ENCODE measurements at regions not wholly inside any gene's neighbourhood (a gene's known extent, or its start where the extent isn't known, plus 50 kb on each side); places are given as distances from the start of the nearest gene placed in this dataset.
"Not testable (repeated sequence)": the region's sequence is repeated elsewhere in the genome, so short reads cannot be mapped to it uniquely, and the experiment has no call there.

- DNase-seq, result no peak
Observed at GRCh38 chr12:38016602-38017001, 300.0 kb upstream of the ALG10B start.

- no peak for DNase-seq
Observed at GRCh38 chr12:38025916-38026315, 290.7 kb upstream of the ALG10B start.

GRCh38 chr12:38053113-38053512, 263.5 kb upstream of the ALG10B start:
- DNase-seq, result no peak

GRCh38 chr12:38053655-38054464, 262.7 kb upstream of the ALG10B start:
- no peak for DNase-seq

- DNase-seq, result no peak
Observed at GRCh38 chr12:38056701-38057689, 259.6 kb upstream of the ALG10B start.

GRCh38 chr12:38099686-38100085, 216.9 kb upstream of the ALG10B start:
- DNase-seq, result no peak

- no peak for DNase-seq
Observed at GRCh38 chr12:38101753-38102152, 214.8 kb upstream of the ALG10B start.

- DNase-seq, result no peak
Observed at GRCh38 chr12:38102197-38102596, 214.4 kb upstream of the ALG10B start.

GRCh38 chr12:38110026-38110699, 206.4 kb upstream of the ALG10B start:
- no peak for DNase-seq

- DNase-seq, result no peak
Observed at GRCh38 chr12:38113991-38114390, 202.6 kb upstream of the ALG10B start.

- no peak for DNase-seq
Observed at GRCh38 chr12:38116968-38117367, 199.6 kb upstream of the ALG10B start.

GRCh38 chr12:38118632-38119031, 197.9 kb upstream of the ALG10B start:
- DNase-seq, result no peak

GRCh38 chr12:38120438-38120837, 196.1 kb upstream of the ALG10B start:
- DNase-seq, result no peak

- not testable (repeated sequence) for DNase-seq
Observed at GRCh38 chr12:38123028-38123427, 193.5 kb upstream of the ALG10B start.

- no peak for DNase-seq
Observed at GRCh38 chr12:38123566-38124246, 192.9 kb upstream of the ALG10B start.

GRCh38 chr12:38124247-38125012, 192.1 kb upstream of the ALG10B start:
- DNase-seq, result no peak

- no peak for DNase-seq
Observed at GRCh38 chr12:38132139-38132538, 184.4 kb upstream of the ALG10B start.

GRCh38 chr12:38137287-38137686, 179.3 kb upstream of the ALG10B start:
- no peak for DNase-seq

GRCh38 chr12:38137716-38138115, 178.9 kb upstream of the ALG10B start:
- no peak for DNase-seq

GRCh38 chr12:38138225-38139221, 178.1 kb upstream of the ALG10B start:
- peak; percentile 72 for DNase-seq

Measured in stimulated activated CD4-positive, alpha-beta T cell treated with anti-CD3 and anti-CD28 coated beads, Interleukin-4, amount 100 ng/mL, for 24 hours (primary cell).